ENCODE measurements at regions not wholly inside any gene's neighbourhood (a gene's known extent, or its start where the extent isn't known, plus 50 kb on each side); places are given as distances from the start of the nearest gene placed in this dataset.

DNA sequence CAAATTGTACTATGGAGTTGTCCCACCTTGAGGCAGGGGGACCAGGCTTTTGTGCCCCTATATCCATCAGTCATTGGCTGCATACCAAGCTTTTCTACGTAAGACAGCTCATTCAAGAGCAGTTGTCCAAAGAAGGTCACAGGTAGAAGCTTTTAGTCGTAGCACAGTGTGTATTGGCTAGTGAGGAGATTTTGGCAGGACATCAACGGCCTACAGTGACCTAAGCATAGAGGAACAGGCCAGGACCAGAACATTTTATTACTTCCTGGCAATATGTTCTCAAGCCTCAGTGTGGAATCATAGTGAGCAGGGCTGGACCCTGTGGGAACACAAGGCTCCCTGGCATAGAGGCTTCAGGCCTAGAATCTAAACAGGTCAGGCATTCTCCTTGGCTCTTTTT, 105.4 kb upstream of the ANKRD28 start:
- Histone ChIP-seq H2AFZ (ENCODE audit: insufficient read depth, low read depth, low read length, poor library complexity, severe bottlenecking) (no peak overlapping the region), H3K9ac (ENCODE audit: low read length) (no peak overlapping the region), H3K4me1 (ENCODE audit: control insufficient read depth in 2 of 2, insufficient read depth in 2 of 2, low read length in 2 of 2) (no peaks in the 10 kb centered on the region), H3K36me3 (replicated peaks in 1 of 2; ENCODE audit: control extremely low read depth in 1 of 2, control insufficient read depth in 1 of 2, extremely low read depth in 1 of 2, insufficient read depth in 2 of 2, low read length in 1 of 2) (no peaks in the 10 kb centered on the region), H3K9me3 (ENCODE audit: control extremely low read depth in 1 of 3, control insufficient read depth in 2 of 3, insufficient read depth in 1 of 3, low read length in 2 of 3) (no peaks in the 10 kb centered on the region), H3K79me2 (ENCODE audit: control insufficient read depth, insufficient read depth, low read length) (no peaks in the 10 kb centered on the region), H3K27ac (ENCODE audit: low read length in 2 of 2) (no peak overlapping the region), H3K27me3 (replicated peaks in 1 of 4; ENCODE audit: control extremely low read depth in 1 of 4, control insufficient read depth in 3 of 4, insufficient read depth in 4 of 4, low read length in 3 of 4) (no peaks in the 10 kb centered on the region), H3K4me3 (ENCODE audit: control extremely low read depth in 1 of 5, extremely low read depth in 1 of 5, insufficient read depth in 1 of 5, low read depth in 2 of 5, low read length in 4 of 5) (no peak overlapping the region), H4K20me1 (ENCODE audit: control insufficient read depth, insufficient read depth, low read length, poor library complexity, severe bottlenecking) (no peaks in the 10 kb centered on the region), H3K4me2 (replicated peaks; ENCODE audit: low read depth, low read length, poor library complexity, severe bottlenecking) (no peak overlapping the region)
- no peak for TF ChIP-seq EZH2 (IDR thresholded peaks at IDR 0.05; ENCODE audit: borderline replicate concordance, insufficient read depth, low read depth, low read length, poor library complexity, severe bottlenecking)
- TF ChIP-seq, protein P1, sequence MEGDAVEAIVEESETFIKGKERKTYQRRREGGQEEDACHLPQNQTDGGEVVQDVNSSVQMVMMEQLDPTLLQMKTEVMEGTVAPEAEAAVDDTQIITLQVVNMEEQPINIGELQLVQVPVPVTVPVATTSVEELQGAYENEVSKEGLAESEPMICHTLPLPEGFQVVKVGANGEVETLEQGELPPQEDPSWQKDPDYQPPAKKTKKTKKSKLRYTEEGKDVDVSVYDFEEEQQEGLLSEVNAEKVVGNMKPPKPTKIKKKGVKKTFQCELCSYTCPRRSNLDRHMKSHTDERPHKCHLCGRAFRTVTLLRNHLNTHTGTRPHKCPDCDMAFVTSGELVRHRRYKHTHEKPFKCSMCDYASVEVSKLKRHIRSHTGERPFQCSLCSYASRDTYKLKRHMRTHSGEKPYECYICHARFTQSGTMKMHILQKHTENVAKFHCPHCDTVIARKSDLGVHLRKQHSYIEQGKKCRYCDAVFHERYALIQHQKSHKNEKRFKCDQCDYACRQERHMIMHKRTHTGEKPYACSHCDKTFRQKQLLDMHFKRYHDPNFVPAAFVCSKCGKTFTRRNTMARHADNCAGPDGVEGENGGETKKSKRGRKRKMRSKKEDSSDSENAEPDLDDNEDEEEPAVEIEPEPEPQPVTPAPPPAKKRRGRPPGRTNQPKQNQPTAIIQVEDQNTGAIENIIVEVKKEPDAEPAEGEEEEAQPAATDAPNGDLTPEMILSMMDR (IDR thresholded peaks at IDR 0.05), result no peak
- Mint-ChIP-seq H3K4me3 (no peak overlapping the region), H3K27me3 (no peaks in the 10 kb centered on the region), H3K4me1 (no peaks in the 10 kb centered on the region), H3K9me3 (ENCODE audit: insufficient read depth) (no peaks in the 10 kb centered on the region), H3K27ac (no peak overlapping the region)
- no peak for DNase-seq
- ChIA-PET CTCF (no interaction called here), POLR2A (no interaction called here)
- ATAC-seq (ENCODE audit: low read depth), result no peak
- WGBS (ENCODE audit: insufficient coverage), result 95% methylated on average over 3 of the region's 3 CpGs
- intact Hi-C loops (cut with micrococcal nuclease), result no loop called here

DNA sequence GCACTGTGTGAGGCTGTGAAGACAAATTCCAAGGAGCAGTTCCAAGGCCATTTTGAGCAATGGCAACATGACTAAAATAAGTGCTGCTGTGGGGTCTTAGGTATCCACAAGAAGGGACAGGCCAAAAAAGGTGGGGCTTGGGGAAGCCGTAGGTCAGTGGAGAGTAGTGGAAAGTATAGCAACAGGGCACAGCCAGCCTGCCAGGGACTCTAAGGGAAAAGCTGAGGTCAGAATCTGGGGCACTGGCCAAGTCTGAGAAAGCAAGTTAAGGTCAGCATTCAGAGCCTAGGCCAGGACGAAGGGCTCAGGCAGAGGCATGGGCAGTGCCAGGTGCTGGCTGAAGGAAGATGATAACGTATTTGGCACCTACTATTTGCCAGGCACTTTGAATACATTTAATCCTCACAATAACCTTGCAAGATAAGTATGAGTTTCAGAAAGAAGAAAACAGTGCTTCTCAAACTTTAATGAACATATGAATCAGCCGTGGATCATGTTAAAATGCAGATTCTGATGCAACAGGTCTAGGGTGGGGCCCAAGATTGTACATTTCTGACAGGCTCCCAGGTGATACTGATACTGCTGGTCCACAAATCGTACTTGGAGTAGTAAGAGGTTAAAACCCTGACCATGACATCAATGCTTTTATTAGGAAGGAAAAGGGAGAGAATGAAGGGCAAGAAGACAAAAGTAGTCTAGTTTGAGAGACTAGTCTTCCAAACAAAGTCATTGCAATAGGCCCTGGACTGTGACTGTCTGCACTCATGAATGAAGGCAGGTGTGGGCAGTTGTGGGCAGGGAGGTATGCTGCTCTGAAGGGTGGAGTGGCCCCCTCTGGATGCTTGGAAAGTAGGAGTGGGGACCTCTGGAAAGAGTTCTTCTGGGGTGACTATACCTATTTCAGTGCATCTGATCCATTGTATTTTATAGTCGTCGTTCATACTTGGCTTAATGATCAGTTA, 106.3 kb upstream of the ANKRD28 start:
- intact Hi-C loops (cut with micrococcal nuclease), result no loop called here
- Histone ChIP-seq H2AFZ (ENCODE audit: insufficient read depth, low read depth, low read length, poor library complexity, severe bottlenecking) (no peak overlapping the region), H3K27ac (ENCODE audit: low read length in 2 of 2) (no peak overlapping the region), H3K36me3 (replicated peaks in 1 of 2; ENCODE audit: control extremely low read depth in 1 of 2, control insufficient read depth in 1 of 2, extremely low read depth in 1 of 2, insufficient read depth in 2 of 2, low read length in 1 of 2) (no peaks in the 10 kb centered on the region), H3K4me2 (replicated peaks; ENCODE audit: low read depth, low read length, poor library complexity, severe bottlenecking) (no peak overlapping the region), H4K20me1 (ENCODE audit: control insufficient read depth, insufficient read depth, low read length, poor library complexity, severe bottlenecking) (no peaks in the 10 kb centered on the region), H3K4me1 (ENCODE audit: control insufficient read depth in 2 of 2, insufficient read depth in 2 of 2, low read length in 2 of 2) (no peaks in the 10 kb centered on the region), H3K9ac (ENCODE audit: low read length) (no peak overlapping the region), H3K4me3 (ENCODE audit: control extremely low read depth in 1 of 5, extremely low read depth in 1 of 5, insufficient read depth in 1 of 5, low read depth in 2 of 5, low read length in 4 of 5) (no peak overlapping the region), H3K79me2 (ENCODE audit: control insufficient read depth, insufficient read depth, low read length) (no peaks in the 10 kb centered on the region), H3K9me3 (ENCODE audit: control extremely low read depth in 1 of 3, control insufficient read depth in 2 of 3, insufficient read depth in 1 of 3, low read length in 2 of 3) (no peaks in the 10 kb centered on the region), H3K27me3 (replicated peaks in 1 of 4; ENCODE audit: control extremely low read depth in 1 of 4, control insufficient read depth in 3 of 4, insufficient read depth in 4 of 4, low read length in 3 of 4) (no peaks in the 10 kb centered on the region)
- TF ChIP-seq, protein P1 (IDR thresholded peaks at IDR 0.05), result no peak
- no peak for TF ChIP-seq EZH2 (IDR thresholded peaks at IDR 0.05; ENCODE audit: borderline replicate concordance, insufficient read depth, low read depth, low read length, poor library complexity, severe bottlenecking)
- 83% methylated on average over 3 of the region's 7 CpGs for WGBS (ENCODE audit: insufficient coverage)
- H3K27ac Mint-ChIP-seq, result no peak overlapping the region
- POLR2A ChIA-PET, result no interaction called here
- H3K9me3 Mint-ChIP-seq (ENCODE audit: insufficient read depth), result no peaks in the 10 kb centered on the region
- no peaks in the 10 kb centered on the region for H3K4me1 Mint-ChIP-seq
- CTCF ChIA-PET, result no interaction called here
- ATAC-seq (ENCODE audit: low read depth) (no peak), DNase-seq (no peak)
- H3K27me3 Mint-ChIP-seq, result no peaks in the 10 kb centered on the region
- H3K4me3 Mint-ChIP-seq, result no peak overlapping the region
